ENCODE measurements at regions not wholly inside any gene's neighbourhood (a gene's known extent, or its start where the extent isn't known, plus 50 kb on each side); places are given as distances from the start of the nearest gene placed in this dataset.

GRCh38 chr4:155488691-155489090 is 111.9 kb upstream of the MAP9 start:
- Histone ChIP-seq H2AFZ (ENCODE audit: low read length) (no peak overlapping the region), H3K4me3 (ENCODE audit: low read depth, low read length, poor library complexity, severe bottlenecking) (no peak overlapping the region), H3K4me1 (ENCODE audit: insufficient read depth, low read length, poor library complexity, severe bottlenecking) (no peaks in the 10 kb centered on the region), H3K79me2 (ENCODE audit: insufficient read depth, low read depth, low read length) (no peaks in the 10 kb centered on the region), H3K36me3 (ENCODE audit: insufficient read depth, low read length) (no peaks in the 10 kb centered on the region), H4K20me1 (ENCODE audit: insufficient read depth, low read length) (no peaks in the 10 kb centered on the region), H3K27ac (ENCODE audit: low read depth, low read length, poor library complexity, severe bottlenecking) (no peak overlapping the region), H3K4me2 (ENCODE audit: low read length) (no peak overlapping the region), H3K9me3 (ENCODE audit: low read length) (no peaks in the 10 kb centered on the region), H3K9me2 (ENCODE audit: insufficient read depth, low read length) (no peaks in the 10 kb centered on the region)
- POLR2A ChIA-PET = interaction anchor here (0.6 to 0.7 kb wide), 3 partner anchors 19 to 298 kb away, joined by 3 to 4 read pairs (median 3); no protein-coding TSS in a partner anchor
- no peak for TF ChIP-seq CTCF (conservative IDR thresholded peaks at IDR 0.05; ENCODE audit: low read length)
- no peak for TF ChIP-seq EZH2phosphoT487 (IDR thresholded peaks at IDR 0.05; ENCODE audit: borderline replicate concordance, low read depth, low read length)
- BruUV-seq (replicated peaks) = no TSS peak
- CTCF ChIA-PET (ENCODE audit: unreplicated experiment) = no interaction called here
- intact Hi-C loops (cut with micrococcal nuclease; ENCODE audit: unreplicated experiment) = no loop called here
- no peak for DNase-seq (ENCODE audit: low spot score)

- ChIA-PET CTCF (ENCODE audit: unreplicated experiment) (no interaction called here), POLR2A (interaction anchor here (0.6 to 0.7 kb wide), 2 partner anchors 26 to 484 kb away, joined by 3 read pairs; no protein-coding TSS in a partner anchor)
- no TSS peak for BruUV-seq (replicated peaks)
Observed at GRCh38 chr4:155487210-155487609, 110.4 kb upstream of the MAP9 start.

More at GRCh38 chr4:155487210-155487609, 110.4 kb upstream of the MAP9 start:
- no peaks in the 10 kb centered on the region for H4K20me1 ChIP-seq (ENCODE audit: insufficient read depth, low read length)
- intact Hi-C loops (cut with micrococcal nuclease; ENCODE audit: unreplicated experiment) = no loop called here
- H2AFZ ChIP-seq (ENCODE audit: low read length) = no peak overlapping the region
- no peak overlapping the region for H3K4me2 ChIP-seq (ENCODE audit: low read length)
- no peak for TF ChIP-seq CTCF (conservative IDR thresholded peaks at IDR 0.05; ENCODE audit: low read length)
- no peak for TF ChIP-seq EZH2phosphoT487 (IDR thresholded peaks at IDR 0.05; ENCODE audit: borderline replicate concordance, low read depth, low read length)
- no peaks in the 10 kb centered on the region for H3K9me2 ChIP-seq (ENCODE audit: insufficient read depth, low read length)
- H3K9me3 ChIP-seq (ENCODE audit: low read length) = no peaks in the 10 kb centered on the region
- H3K27ac ChIP-seq (ENCODE audit: low read depth, low read length, poor library complexity, severe bottlenecking) = no peak overlapping the region
- DNase-seq (ENCODE audit: low spot score) = no peak
- no peaks in the 10 kb centered on the region for H3K4me1 ChIP-seq (ENCODE audit: insufficient read depth, low read length, poor library complexity, severe bottlenecking)
- H3K79me2 ChIP-seq (ENCODE audit: insufficient read depth, low read depth, low read length) = no peaks in the 10 kb centered on the region
- H3K4me3 ChIP-seq (ENCODE audit: low read depth, low read length, poor library complexity, severe bottlenecking) = no peak overlapping the region
- no peaks in the 10 kb centered on the region for H3K36me3 ChIP-seq (ENCODE audit: insufficient read depth, low read length)

Data from OCI-LY7 (cell line).